WTC11 (cell line): ENCODE measurements at regions not wholly inside any gene's neighbourhood (a gene's known extent, or its start where the extent isn't known, plus 50 kb on each side); places are given as distances from the start of the nearest gene placed in this dataset.

Source experiments
- ATF3 ChIP-seq: sonication (generic); formaldehyde crosslinking; conservative IDR thresholded peaks from 2 replicates; pipeline ENCODE4 v1.8.1; 2022; ENCODE audit warnings: mild to moderate bottlenecking, missing genetic modification reagents
- CTCF ChIP-seq: fragments of 200-600 bp; IDR thresholded peaks from 2 replicates; pipeline ENCODE4 v1.8.0; 2022; ENCODE audit warnings: antibody characterized with exemption
- ESRRA ChIP-seq: sonication (generic); formaldehyde crosslinking; IDR thresholded peaks from 2 replicates; pipeline ENCODE4 v1.8.1; 2022; ENCODE audit warnings: mild to moderate bottlenecking, missing genetic modification reagents, borderline replicate concordance
- ETV6 ChIP-seq: sonication (generic); formaldehyde crosslinking; IDR thresholded peaks from 2 replicates; pipeline ENCODE4 v1.8.1; 2022; ENCODE audit warnings: mild to moderate bottlenecking, missing genetic modification reagents
- FOXK1 ChIP-seq: sonication (generic); formaldehyde crosslinking; IDR thresholded peaks from 2 replicates; pipeline ENCODE4 v1.8.0; 2022; ENCODE audit warnings: mild to moderate bottlenecking, moderate library complexity, missing genetic modification reagents
- MLX ChIP-seq: sonication (generic); formaldehyde crosslinking; IDR thresholded peaks from 2 replicates; pipeline ENCODE4 v1.8.1; 2023; ENCODE audit warnings: mild to moderate bottlenecking, missing genetic modification reagents, moderate library complexity
- SP1 ChIP-seq: sonication (generic); formaldehyde crosslinking; conservative IDR thresholded peaks from 2 replicates; pipeline ENCODE4 v1.8.1; 2022; ENCODE audit warnings: missing genetic modification reagents
- ZBTB43 ChIP-seq: sonication (generic); formaldehyde crosslinking; IDR thresholded peaks from 2 replicates; pipeline ENCODE4 v1.8.1; 2023; ENCODE audit warnings: mild to moderate bottlenecking, missing genetic modification reagents
- TF ChIP-seq, protein P1 (sequence below): sonication (generic); formaldehyde crosslinking; IDR thresholded peaks from 2 replicates; pipeline ENCODE4 v1.8.0; 2022; ENCODE audit warnings: missing genetic modification reagents
- TF ChIP-seq, protein P2 (sequence below): sonication (generic); formaldehyde crosslinking; IDR thresholded peaks from 2 replicates; pipeline ENCODE4 v1.8.1; 2023; ENCODE audit warnings: mild to moderate bottlenecking, missing genetic modification reagents, borderline replicate concordance
- TF ChIP-seq, protein P3 (sequence below): sonication (generic); formaldehyde crosslinking; IDR thresholded peaks from 2 replicates; pipeline ENCODE4 v1.8.0; 2022; ENCODE audit warnings: mild to moderate bottlenecking, missing genetic modification reagents
- TF ChIP-seq, protein P4 (sequence below): fragments of 250-450 bp; sonication (Bioruptor Pico); conservative IDR thresholded peaks from 2 replicates; pipeline ENCODE4 v1.9.0; 2021; ENCODE audit warnings: mild to moderate bottlenecking

DNA sequence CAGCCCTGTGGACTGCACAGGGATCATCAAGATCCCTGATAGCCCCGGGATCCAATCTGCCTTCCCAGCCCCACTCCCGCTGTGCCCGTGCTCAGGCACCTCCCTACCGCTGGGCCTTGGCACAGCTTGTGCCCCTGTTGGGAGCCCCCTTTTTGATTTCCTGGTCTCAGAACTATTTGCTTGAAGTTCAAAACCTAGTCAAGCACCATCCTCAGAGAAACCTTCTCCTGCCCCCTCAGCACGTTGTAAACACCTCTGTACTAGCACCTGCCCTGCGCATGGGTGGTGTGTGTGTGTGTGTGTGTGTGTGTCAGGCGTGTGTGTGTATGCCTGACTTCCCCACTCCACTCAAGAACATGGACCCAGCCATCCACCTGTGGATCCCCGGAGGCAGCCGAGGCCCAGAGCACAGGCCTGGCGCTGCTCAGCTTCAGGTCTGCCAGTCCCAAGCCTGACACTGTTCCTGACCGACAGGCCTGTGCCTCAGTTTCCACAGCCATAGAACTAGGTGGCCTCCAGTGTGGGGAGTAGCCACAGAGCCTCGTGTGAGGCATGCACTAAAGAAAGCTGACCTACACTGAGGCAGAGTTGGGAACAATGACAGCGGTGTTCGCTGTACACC lies 65.5 kb downstream of the ADRA2C start:
- TF ChIP-seq, protein P1, sequence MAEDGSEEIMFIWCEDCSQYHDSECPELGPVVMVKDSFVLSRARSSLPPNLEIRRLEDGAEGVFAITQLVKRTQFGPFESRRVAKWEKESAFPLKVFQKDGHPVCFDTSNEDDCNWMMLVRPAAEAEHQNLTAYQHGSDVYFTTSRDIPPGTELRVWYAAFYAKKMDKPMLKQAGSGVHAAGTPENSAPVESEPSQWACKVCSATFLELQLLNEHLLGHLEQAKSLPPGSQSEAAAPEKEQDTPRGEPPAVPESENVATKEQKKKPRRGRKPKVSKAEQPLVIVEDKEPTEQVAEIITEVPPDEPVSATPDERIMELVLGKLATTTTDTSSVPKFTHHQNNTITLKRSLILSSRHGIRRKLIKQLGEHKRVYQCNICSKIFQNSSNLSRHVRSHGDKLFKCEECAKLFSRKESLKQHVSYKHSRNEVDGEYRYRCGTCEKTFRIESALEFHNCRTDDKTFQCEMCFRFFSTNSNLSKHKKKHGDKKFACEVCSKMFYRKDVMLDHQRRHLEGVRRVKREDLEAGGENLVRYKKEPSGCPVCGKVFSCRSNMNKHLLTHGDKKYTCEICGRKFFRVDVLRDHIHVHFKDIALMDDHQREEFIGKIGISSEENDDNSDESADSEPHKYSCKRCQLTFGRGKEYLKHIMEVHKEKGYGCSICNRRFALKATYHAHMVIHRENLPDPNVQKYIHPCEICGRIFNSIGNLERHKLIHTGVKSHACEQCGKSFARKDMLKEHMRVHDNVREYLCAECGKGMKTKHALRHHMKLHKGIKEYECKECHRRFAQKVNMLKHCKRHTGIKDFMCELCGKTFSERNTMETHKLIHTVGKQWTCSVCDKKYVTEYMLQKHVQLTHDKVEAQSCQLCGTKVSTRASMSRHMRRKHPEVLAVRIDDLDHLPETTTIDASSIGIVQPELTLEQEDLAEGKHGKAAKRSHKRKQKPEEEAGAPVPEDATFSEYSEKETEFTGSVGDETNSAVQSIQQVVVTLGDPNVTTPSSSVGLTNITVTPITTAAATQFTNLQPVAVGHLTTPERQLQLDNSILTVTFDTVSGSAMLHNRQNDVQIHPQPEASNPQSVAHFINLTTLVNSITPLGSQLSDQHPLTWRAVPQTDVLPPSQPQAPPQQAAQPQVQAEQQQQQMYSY (CRISPR knock-in tag), result no peak
- TF ChIP-seq ZBTB43 (CRISPR knock-in tag) (no peak), ESRRA (CRISPR knock-in tag) (no peak), CTCF (no peak), MLX (no peak), SP1 (CRISPR knock-in tag) (no peak), FOXK1 (CRISPR knock-in tag) (no peak), ATF3 (no peak), ETV6 (CRISPR knock-in tag) (no peak)
- TF ChIP-seq, protein P2, sequence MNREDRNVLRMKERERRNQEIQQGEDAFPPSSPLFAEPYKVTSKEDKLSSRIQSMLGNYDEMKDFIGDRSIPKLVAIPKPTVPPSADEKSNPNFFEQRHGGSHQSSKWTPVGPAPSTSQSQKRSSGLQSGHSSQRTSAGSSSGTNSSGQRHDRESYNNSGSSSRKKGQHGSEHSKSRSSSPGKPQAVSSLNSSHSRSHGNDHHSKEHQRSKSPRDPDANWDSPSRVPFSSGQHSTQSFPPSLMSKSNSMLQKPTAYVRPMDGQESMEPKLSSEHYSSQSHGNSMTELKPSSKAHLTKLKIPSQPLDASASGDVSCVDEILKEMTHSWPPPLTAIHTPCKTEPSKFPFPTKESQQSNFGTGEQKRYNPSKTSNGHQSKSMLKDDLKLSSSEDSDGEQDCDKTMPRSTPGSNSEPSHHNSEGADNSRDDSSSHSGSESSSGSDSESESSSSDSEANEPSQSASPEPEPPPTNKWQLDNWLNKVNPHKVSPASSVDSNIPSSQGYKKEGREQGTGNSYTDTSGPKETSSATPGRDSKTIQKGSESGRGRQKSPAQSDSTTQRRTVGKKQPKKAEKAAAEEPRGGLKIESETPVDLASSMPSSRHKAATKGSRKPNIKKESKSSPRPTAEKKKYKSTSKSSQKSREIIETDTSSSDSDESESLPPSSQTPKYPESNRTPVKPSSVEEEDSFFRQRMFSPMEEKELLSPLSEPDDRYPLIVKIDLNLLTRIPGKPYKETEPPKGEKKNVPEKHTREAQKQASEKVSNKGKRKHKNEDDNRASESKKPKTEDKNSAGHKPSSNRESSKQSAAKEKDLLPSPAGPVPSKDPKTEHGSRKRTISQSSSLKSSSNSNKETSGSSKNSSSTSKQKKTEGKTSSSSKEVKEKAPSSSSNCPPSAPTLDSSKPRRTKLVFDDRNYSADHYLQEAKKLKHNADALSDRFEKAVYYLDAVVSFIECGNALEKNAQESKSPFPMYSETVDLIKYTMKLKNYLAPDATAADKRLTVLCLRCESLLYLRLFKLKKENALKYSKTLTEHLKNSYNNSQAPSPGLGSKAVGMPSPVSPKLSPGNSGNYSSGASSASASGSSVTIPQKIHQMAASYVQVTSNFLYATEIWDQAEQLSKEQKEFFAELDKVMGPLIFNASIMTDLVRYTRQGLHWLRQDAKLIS (CRISPR knock-in tag), result no peak
- TF ChIP-seq, protein P3, sequence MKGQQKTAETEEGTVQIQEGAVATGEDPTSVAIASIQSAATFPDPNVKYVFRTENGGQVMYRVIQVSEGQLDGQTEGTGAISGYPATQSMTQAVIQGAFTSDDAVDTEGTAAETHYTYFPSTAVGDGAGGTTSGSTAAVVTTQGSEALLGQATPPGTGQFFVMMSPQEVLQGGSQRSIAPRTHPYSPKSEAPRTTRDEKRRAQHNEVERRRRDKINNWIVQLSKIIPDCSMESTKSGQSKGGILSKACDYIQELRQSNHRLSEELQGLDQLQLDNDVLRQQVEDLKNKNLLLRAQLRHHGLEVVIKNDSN (CRISPR knock-in tag), result no peak
- TF ChIP-seq, protein P4, sequence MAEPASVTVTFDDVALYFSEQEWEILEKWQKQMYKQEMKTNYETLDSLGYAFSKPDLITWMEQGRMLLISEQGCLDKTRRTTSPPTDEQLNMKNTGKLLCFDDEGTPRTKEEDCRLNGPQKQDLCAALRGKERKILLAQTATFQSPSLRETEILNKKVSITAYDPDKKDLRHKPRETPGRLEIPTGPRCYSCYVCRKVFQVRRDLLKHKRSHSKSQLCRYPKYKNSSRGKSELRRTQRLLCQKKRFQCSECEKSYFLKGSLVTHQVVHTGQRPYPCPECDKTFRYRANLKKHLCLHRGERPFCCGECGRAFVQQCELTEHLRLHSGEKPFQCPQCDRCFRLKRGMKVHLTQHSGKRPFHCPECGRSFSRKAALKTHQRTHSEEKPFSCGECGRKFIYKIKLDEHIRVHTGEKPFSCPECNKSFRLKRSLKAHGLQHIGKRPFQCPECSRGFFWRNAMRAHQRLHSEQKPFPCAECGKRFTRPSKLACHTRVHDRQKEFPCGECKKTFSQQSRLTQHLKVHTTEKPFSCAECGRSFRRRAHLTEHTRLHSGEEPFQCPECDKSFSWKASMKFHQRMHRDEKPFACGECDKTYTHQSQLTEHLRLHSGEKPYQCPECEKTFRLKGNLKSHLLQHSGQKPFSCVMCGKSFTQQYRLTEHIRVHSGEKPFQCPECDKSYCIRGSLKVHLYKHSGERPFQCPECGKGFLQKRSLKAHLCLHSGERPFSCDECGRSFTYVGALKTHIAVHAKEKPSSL (CRISPR knock-in tag), result no peak
